Peyer's patch (tissue), 4 donors: ENCODE measurements at regions not wholly inside any gene's neighbourhood (a gene's known extent, or its start where the extent isn't known, plus 50 kb on each side); places are given as distances from the start of the nearest gene placed in this dataset.
"Not testable (repeated sequence)": the region's sequence is repeated elsewhere in the genome, so short reads cannot be mapped to it uniquely, and the experiment has no call there.

Source experiments
- POLR2A ChIP-seq, 2 donors: fragments of 450-650 bp; IDR thresholded peaks; one replicate each; pipeline ENCODE4 v1.5.1; 2017; ENCODE audit warnings: antibody characterized with exemption in 2 of 2, mild to moderate bottlenecking in 2 of 2, moderate library complexity in 2 of 2
- TF ChIP-seq, protein P1 (sequence below), 6 experiments: fragments of 450-650 bp in 4 of 6; fragments of 200-600 bp in 2 of 6; sonication (generic) in 1 of 6; IDR thresholded peaks; one replicate each; pipeline ENCODE4 v1.5.1; 2017 to 2019; ENCODE audit warnings: antibody characterized with exemption in 6 of 6, mild to moderate bottlenecking in 3 of 6, moderate library complexity in 1 of 6

DNA sequence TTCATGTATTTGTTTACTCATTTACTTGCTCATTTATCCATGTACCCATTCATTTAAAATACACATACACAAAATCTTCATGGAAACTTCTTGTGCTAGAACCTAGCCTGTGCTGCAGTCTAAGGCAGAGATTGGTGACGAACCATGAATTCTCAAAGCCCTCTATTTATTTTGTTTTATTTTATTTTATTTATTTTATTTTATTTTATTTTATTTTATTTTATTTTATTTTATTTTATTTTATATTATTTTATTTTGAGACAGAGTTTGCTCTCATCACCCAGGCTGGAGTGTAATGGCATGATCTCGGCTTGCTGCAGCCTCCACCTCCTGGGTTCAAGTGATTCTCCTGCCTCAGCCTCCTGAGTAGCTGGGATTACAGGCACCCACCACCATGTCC is 334.9 kb upstream of the PAPPA start:
- TF ChIP-seq, protein P1, sequence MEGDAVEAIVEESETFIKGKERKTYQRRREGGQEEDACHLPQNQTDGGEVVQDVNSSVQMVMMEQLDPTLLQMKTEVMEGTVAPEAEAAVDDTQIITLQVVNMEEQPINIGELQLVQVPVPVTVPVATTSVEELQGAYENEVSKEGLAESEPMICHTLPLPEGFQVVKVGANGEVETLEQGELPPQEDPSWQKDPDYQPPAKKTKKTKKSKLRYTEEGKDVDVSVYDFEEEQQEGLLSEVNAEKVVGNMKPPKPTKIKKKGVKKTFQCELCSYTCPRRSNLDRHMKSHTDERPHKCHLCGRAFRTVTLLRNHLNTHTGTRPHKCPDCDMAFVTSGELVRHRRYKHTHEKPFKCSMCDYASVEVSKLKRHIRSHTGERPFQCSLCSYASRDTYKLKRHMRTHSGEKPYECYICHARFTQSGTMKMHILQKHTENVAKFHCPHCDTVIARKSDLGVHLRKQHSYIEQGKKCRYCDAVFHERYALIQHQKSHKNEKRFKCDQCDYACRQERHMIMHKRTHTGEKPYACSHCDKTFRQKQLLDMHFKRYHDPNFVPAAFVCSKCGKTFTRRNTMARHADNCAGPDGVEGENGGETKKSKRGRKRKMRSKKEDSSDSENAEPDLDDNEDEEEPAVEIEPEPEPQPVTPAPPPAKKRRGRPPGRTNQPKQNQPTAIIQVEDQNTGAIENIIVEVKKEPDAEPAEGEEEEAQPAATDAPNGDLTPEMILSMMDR (IDR thresholded peaks at IDR 0.05) = not testable (repeated sequence)
- not testable (repeated sequence) for TF ChIP-seq POLR2A (IDR thresholded peaks at IDR 0.05)
